WTC11 (cell line): ENCODE measurements at regions not wholly inside any gene's neighbourhood (a gene's known extent, or its start where the extent isn't known, plus 50 kb on each side); places are given as distances from the start of the nearest gene placed in this dataset.

ENCODE experiments used
- ATAC-seq: fragments of 200-7000 bp; cut with Tn5 transposase; 2 replicates; pipeline ENCODE4 v1.10.0; 2021; ENCODE audit warnings: mild to moderate bottlenecking, moderate library complexity
- CTCF ChIA-PET: fragments of 300-600 bp; sonication (Branson Sonifier 250); formaldehyde crosslinking; loops from one replicate; lab custom pipeline; 2021; ENCODE audit warnings: antibody characterized with exemption; lab: Charles Lee
- POLR2A ChIA-PET: fragments of 350-600 bp; sonication (Branson Sonifier 250); formaldehyde crosslinking; loops from one replicate; lab custom pipeline; 2021; ENCODE audit warnings: antibody characterized with exemption; lab: Charles Lee
- DNase-seq: peaks from one replicate; pipeline ENCODE4 v3.0.0; 2021; ENCODE audit warnings: low spot score
- H3K27ac Mint-ChIP-seq: 2 replicates; pipeline ENCODE4 v1.8.0; 2021; ENCODE audit warnings: mixed read lengths
- H3K27me3 Mint-ChIP-seq: 2 replicates; pipeline ENCODE4 v1.8.0; 2021; ENCODE audit warnings: low read depth, mild to moderate bottlenecking, moderate library complexity, mixed read lengths
- H3K36me3 Mint-ChIP-seq: 2 replicates; pipeline ENCODE4 v1.8.0; 2021; ENCODE audit warnings: mixed read lengths
- H3K4me1 Mint-ChIP-seq: 2 replicates; pipeline ENCODE4 v1.8.0; 2022; ENCODE audit warnings: mixed read lengths
- H3K4me3 Mint-ChIP-seq: 2 replicates; pipeline ENCODE4 v1.8.0; 2021; ENCODE audit warnings: mild to moderate bottlenecking, moderate library complexity, mixed read lengths
- H3K9me3 Mint-ChIP-seq: 2 replicates; pipeline ENCODE4 v1.8.0; 2021; ENCODE audit warnings: mixed read lengths
- CBFB ChIP-seq: sonication (generic); formaldehyde crosslinking; IDR thresholded peaks from 2 replicates; pipeline ENCODE4 v1.8.1; 2022; ENCODE audit warnings: mild to moderate bottlenecking, low read depth, missing genetic modification reagents
- CREB1 ChIP-seq: sonication (generic); formaldehyde crosslinking; IDR thresholded peaks from 2 replicates; pipeline ENCODE4 v1.8.0; 2023; ENCODE audit warnings: mild to moderate bottlenecking, missing genetic modification reagents
- E2F5 ChIP-seq: sonication (generic); formaldehyde crosslinking; IDR thresholded peaks from 2 replicates; pipeline ENCODE4 v1.8.1; 2022; ENCODE audit warnings: mild to moderate bottlenecking, moderate library complexity, missing genetic modification reagents
- EMX1 ChIP-seq: fragments of 250-450 bp; sonication (Bioruptor Pico); IDR thresholded peaks from 2 replicates; pipeline ENCODE4 v1.8.0; 2021; ENCODE audit warnings: mild to moderate bottlenecking
- ESRRA ChIP-seq: sonication (generic); formaldehyde crosslinking; IDR thresholded peaks from 2 replicates; pipeline ENCODE4 v1.8.1; 2022; ENCODE audit warnings: mild to moderate bottlenecking, missing genetic modification reagents, borderline replicate concordance
- ETV6 ChIP-seq: sonication (generic); formaldehyde crosslinking; IDR thresholded peaks from 2 replicates; pipeline ENCODE4 v1.8.1; 2022; ENCODE audit warnings: mild to moderate bottlenecking, missing genetic modification reagents
- FOXJ3 ChIP-seq: sonication (generic); formaldehyde crosslinking; IDR thresholded peaks from 2 replicates; pipeline ENCODE4 v1.9.0; 2021; ENCODE audit warnings: missing genetic modification reagents, mild to moderate bottlenecking, borderline replicate concordance
- FOXP4 ChIP-seq: sonication (generic); formaldehyde crosslinking; IDR thresholded peaks from 2 replicates; pipeline ENCODE4 v1.8.0; 2022; ENCODE audit warnings: mild to moderate bottlenecking, missing genetic modification reagents
- GRHL2 ChIP-seq: fragments of 250-450 bp; sonication (Bioruptor Pico); IDR thresholded peaks from 2 replicates; pipeline ENCODE4 v1.8.0; 2022; ENCODE audit warnings: mild to moderate bottlenecking, moderate library complexity; ENCODE audit not compliant: insufficient replicate concordance, severe bottlenecking
- MYBL2 ChIP-seq: sonication (generic); formaldehyde crosslinking; IDR thresholded peaks from 2 replicates; pipeline ENCODE4 v1.8.1; 2023; ENCODE audit warnings: mild to moderate bottlenecking, moderate library complexity, missing genetic modification reagents
- NFE2L1 ChIP-seq: sonication (generic); formaldehyde crosslinking; IDR thresholded peaks from 2 replicates; pipeline ENCODE4 v1.8.1; 2023; ENCODE audit warnings: missing genetic modification reagents
- NFYB ChIP-seq: sonication (generic); formaldehyde crosslinking; conservative IDR thresholded peaks from 2 replicates; pipeline ENCODE4 v1.8.0; 2022; ENCODE audit warnings: low read depth, missing genetic modification reagents
- NR2C2 ChIP-seq: sonication (generic); formaldehyde crosslinking; IDR thresholded peaks from 2 replicates; pipeline ENCODE4 v1.8.0; 2022; ENCODE audit warnings: mild to moderate bottlenecking, missing genetic modification reagents
- NR3C1 ChIP-seq: sonication (generic); formaldehyde crosslinking; conservative IDR thresholded peaks from 2 replicates; pipeline ENCODE4 v1.8.1; 2023; ENCODE audit warnings: low read depth, mild to moderate bottlenecking, missing genetic modification reagents
- PRDM15 ChIP-seq: sonication (generic); formaldehyde crosslinking; IDR thresholded peaks from 2 replicates; pipeline ENCODE4 v1.8.0; 2022; ENCODE audit warnings: missing genetic modification reagents
- SMAD4 ChIP-seq: sonication (generic); formaldehyde crosslinking; IDR thresholded peaks from 2 replicates; pipeline ENCODE4 v1.8.0; 2022; ENCODE audit warnings: mild to moderate bottlenecking, missing genetic modification reagents
- TCF7 ChIP-seq: sonication (generic); formaldehyde crosslinking; IDR thresholded peaks from 2 replicates; pipeline ENCODE4 v1.8.0; 2022; ENCODE audit warnings: mild to moderate bottlenecking, low read depth, missing genetic modification reagents, moderate library complexity
- ZMAT4 ChIP-seq: fragments of 250-450 bp; sonication (Bioruptor Pico); IDR thresholded peaks from 2 replicates; pipeline ENCODE4 v1.9.0; 2021; ENCODE audit warnings: mild to moderate bottlenecking
- ZNF396 ChIP-seq: fragments of 250-450 bp; sonication (Bioruptor Pico); IDR thresholded peaks from 2 replicates; pipeline ENCODE4 v1.8.0; 2021; ENCODE audit warnings: mild to moderate bottlenecking, moderate library complexity, borderline replicate concordance
- TF ChIP-seq, protein P1 (sequence below): sonication (generic); formaldehyde crosslinking; IDR thresholded peaks from 2 replicates; pipeline ENCODE4 v1.8.1; 2023; ENCODE audit warnings: mild to moderate bottlenecking, missing genetic modification reagents
- TF ChIP-seq, protein P2 (sequence below): sonication (generic); formaldehyde crosslinking; IDR thresholded peaks from 2 replicates; pipeline ENCODE4 v1.8.0; 2022; ENCODE audit warnings: mild to moderate bottlenecking, missing genetic modification reagents
- TF ChIP-seq, protein P3 (sequence below): fragments of 250-450 bp; sonication (Bioruptor Pico); IDR thresholded peaks from 2 replicates; pipeline ENCODE4 v1.8.0; 2021; ENCODE audit warnings: mild to moderate bottlenecking
- TF ChIP-seq, protein P4 (sequence below): sonication (generic); formaldehyde crosslinking; conservative IDR thresholded peaks from 2 replicates; pipeline ENCODE4 v1.8.1; 2022; ENCODE audit warnings: mild to moderate bottlenecking, missing genetic modification reagents
- TF ChIP-seq, protein P5 (sequence below): sonication (generic); formaldehyde crosslinking; IDR thresholded peaks from 2 replicates; pipeline ENCODE4 v1.8.1; 2023; ENCODE audit warnings: mild to moderate bottlenecking, missing genetic modification reagents, moderate library complexity

DNA sequence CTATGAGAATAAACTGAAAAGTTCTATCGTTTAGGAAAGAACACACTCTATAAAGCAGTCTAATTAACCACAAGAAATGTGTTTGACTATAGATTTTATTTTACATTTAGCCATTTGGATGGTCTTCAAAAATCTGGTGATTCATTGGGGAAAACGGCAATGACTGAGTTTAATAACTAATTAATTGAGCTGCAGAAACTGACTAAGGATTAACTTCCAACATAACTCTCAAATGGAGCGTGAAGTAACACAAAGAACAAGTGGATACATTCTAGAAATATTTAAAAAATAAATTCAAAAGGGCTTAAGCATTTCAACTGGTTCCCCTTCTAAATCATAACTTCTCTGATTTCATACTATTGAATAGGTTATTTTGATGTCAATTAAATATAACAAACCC lies 1582.4 kb downstream of the PCDH18 start:
- H3K27me3 Mint-ChIP-seq, result no peaks in the 10 kb centered on the region
- ChIA-PET POLR2A (no interaction called here), CTCF (no interaction called here)
- DNase-seq, result no peak
- no peak overlapping the region for H3K4me3 Mint-ChIP-seq
- no peak for TF ChIP-seq FOXJ3 (CRISPR knock-in tag)
- TF ChIP-seq FOXP4 (CRISPR knock-in tag), result no peak
- TF ChIP-seq PRDM15 (CRISPR knock-in tag), result no peak
- no peak for TF ChIP-seq SMAD4
- TF ChIP-seq, protein P1, sequence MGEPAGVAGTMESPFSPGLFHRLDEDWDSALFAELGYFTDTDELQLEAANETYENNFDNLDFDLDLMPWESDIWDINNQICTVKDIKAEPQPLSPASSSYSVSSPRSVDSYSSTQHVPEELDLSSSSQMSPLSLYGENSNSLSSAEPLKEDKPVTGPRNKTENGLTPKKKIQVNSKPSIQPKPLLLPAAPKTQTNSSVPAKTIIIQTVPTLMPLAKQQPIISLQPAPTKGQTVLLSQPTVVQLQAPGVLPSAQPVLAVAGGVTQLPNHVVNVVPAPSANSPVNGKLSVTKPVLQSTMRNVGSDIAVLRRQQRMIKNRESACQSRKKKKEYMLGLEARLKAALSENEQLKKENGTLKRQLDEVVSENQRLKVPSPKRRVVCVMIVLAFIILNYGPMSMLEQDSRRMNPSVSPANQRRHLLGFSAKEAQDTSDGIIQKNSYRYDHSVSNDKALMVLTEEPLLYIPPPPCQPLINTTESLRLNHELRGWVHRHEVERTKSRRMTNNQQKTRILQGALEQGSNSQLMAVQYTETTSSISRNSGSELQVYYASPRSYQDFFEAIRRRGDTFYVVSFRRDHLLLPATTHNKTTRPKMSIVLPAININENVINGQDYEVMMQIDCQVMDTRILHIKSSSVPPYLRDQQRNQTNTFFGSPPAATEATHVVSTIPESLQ (CRISPR knock-in tag), result no peak
- TF ChIP-seq, protein P2, sequence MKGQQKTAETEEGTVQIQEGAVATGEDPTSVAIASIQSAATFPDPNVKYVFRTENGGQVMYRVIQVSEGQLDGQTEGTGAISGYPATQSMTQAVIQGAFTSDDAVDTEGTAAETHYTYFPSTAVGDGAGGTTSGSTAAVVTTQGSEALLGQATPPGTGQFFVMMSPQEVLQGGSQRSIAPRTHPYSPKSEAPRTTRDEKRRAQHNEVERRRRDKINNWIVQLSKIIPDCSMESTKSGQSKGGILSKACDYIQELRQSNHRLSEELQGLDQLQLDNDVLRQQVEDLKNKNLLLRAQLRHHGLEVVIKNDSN (CRISPR knock-in tag), result no peak
- TF ChIP-seq EMX1 (CRISPR knock-in tag), result no peak
- TF ChIP-seq MYBL2 (CRISPR knock-in tag), result no peak
- H3K36me3 Mint-ChIP-seq, result peaks cover 12% of the 10 kb centered on the region
- ATAC-seq, result no peak
- no peaks in the 10 kb centered on the region for H3K4me1 Mint-ChIP-seq
- H3K27ac Mint-ChIP-seq, result no peak overlapping the region
- H3K9me3 Mint-ChIP-seq, result peaks cover 13% of the 10 kb centered on the region

DNA sequence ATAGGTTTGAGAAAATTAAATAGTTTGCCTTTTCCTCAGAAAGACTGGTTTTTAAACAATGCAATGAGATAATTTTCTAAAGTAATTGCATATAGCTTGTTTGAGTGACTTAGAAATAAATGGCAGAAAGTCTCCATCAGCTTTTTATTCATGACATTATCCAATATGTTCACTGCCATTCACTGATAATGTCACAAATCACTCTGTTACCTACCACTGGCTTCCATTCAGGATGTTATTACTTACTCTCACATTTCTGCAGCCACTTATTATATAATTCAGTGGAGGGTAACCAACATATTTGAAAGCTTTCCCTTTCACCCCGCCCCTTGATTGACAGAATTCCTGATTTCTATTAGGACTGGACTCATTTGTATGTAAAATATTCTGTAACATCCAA lies 1583.5 kb downstream of the PCDH18 start:
- Mint-ChIP-seq H3K27ac (no peak overlapping the region), H3K36me3 (peaks cover 1% of the 10 kb centered on the region), H3K4me3 (no peak overlapping the region), H3K27me3 (no peaks in the 10 kb centered on the region), H3K4me1 (no peaks in the 10 kb centered on the region), H3K9me3 (peaks cover 1% of the 10 kb centered on the region)
- ATAC-seq (no peak), DNase-seq (no peak)
- ChIA-PET CTCF (no interaction called here), POLR2A (interaction anchor here (0.6 kb wide), 1 partner anchor 382 kb away, joined by 5 read pairs; no protein-coding TSS in a partner anchor)
- no peak for TF ChIP-seq NR3C1 (CRISPR knock-in tag)
- no peak for TF ChIP-seq NR2C2
- TF ChIP-seq, protein P3, sequence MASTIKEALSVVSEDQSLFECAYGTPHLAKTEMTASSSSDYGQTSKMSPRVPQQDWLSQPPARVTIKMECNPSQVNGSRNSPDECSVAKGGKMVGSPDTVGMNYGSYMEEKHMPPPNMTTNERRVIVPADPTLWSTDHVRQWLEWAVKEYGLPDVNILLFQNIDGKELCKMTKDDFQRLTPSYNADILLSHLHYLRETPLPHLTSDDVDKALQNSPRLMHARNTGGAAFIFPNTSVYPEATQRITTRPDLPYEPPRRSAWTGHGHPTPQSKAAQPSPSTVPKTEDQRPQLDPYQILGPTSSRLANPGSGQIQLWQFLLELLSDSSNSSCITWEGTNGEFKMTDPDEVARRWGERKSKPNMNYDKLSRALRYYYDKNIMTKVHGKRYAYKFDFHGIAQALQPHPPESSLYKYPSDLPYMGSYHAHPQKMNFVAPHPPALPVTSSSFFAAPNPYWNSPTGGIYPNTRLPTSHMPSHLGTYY (CRISPR knock-in tag), result no peak
- no peak for TF ChIP-seq NFE2L1 (CRISPR knock-in tag)
- TF ChIP-seq GRHL2 (CRISPR knock-in tag), result no peak
- TF ChIP-seq TCF7 (CRISPR knock-in tag), result no peak
- no peak for TF ChIP-seq E2F5 (CRISPR knock-in tag)
- TF ChIP-seq CBFB (CRISPR knock-in tag), result no peak
- TF ChIP-seq CREB1 (CRISPR knock-in tag), result no peak
- no peak for TF ChIP-seq ZNF396 (CRISPR knock-in tag)
- TF ChIP-seq, protein P4, sequence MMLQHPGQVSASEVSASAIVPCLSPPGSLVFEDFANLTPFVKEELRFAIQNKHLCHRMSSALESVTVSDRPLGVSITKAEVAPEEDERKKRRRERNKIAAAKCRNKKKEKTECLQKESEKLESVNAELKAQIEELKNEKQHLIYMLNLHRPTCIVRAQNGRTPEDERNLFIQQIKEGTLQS (CRISPR knock-in tag), result no peak
- no peak for TF ChIP-seq ZMAT4 (CRISPR knock-in tag)
- TF ChIP-seq, protein P5, sequence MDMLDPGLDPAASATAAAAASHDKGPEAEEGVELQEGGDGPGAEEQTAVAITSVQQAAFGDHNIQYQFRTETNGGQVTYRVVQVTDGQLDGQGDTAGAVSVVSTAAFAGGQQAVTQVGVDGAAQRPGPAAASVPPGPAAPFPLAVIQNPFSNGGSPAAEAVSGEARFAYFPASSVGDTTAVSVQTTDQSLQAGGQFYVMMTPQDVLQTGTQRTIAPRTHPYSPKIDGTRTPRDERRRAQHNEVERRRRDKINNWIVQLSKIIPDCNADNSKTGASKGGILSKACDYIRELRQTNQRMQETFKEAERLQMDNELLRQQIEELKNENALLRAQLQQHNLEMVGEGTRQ, result no peak
- no peak for TF ChIP-seq ESRRA
- no peak for TF ChIP-seq NFYB (CRISPR knock-in tag)
- TF ChIP-seq ETV6 (CRISPR knock-in tag), result no peak
